ENCODE measurements at regions not wholly inside any gene's neighbourhood (a gene's known extent, or its start where the extent isn't known, plus 50 kb on each side); places are given as distances from the start of the nearest gene placed in this dataset.

GRCh38 chr13:63999614-64000305 is 2584.1 kb upstream of the PCDH20 start:
- H3K9me3 Mint-ChIP-seq = peaks cover 27% of the 10 kb centered on the region
- no peak overlapping the region for H3K27ac Mint-ChIP-seq
- no peaks in the 10 kb centered on the region for H3K27me3 Mint-ChIP-seq (ENCODE audit: low read depth)

GRCh38 chr13:63983366-63983765 is 2567.7 kb upstream of the PCDH20 start:
- H3K27ac Mint-ChIP-seq = no peak overlapping the region
- H3K27me3 Mint-ChIP-seq (ENCODE audit: low read depth) = no peaks in the 10 kb centered on the region
- H3K9me3 Mint-ChIP-seq = peaks cover 29% of the 10 kb centered on the region
- DNase-seq (ENCODE audit: low spot score) = no peak
- H3K4me3 Mint-ChIP-seq = no peak overlapping the region
- no peaks in the 10 kb centered on the region for H3K36me3 Mint-ChIP-seq (ENCODE audit: low read depth)
- no peaks in the 10 kb centered on the region for H3K4me1 Mint-ChIP-seq (ENCODE audit: low read depth)

More at GRCh38 chr13:63999614-64000305, 2584.1 kb upstream of the PCDH20 start:
- DNase-seq (ENCODE audit: low spot score) = no peak
- no peaks in the 10 kb centered on the region for H3K36me3 Mint-ChIP-seq (ENCODE audit: low read depth)
- H3K4me3 Mint-ChIP-seq = no peak overlapping the region
- H3K4me1 Mint-ChIP-seq (ENCODE audit: low read depth) = no peaks in the 10 kb centered on the region

GRCh38 chr13:63979951-63980350 is 2564.3 kb upstream of the PCDH20 start:
- H3K4me3 Mint-ChIP-seq = no peak overlapping the region
- H3K9me3 Mint-ChIP-seq = peaks cover 31% of the 10 kb centered on the region
- H3K36me3 Mint-ChIP-seq (ENCODE audit: low read depth) = no peaks in the 10 kb centered on the region
- no peak for DNase-seq (ENCODE audit: low spot score)
- H3K27me3 Mint-ChIP-seq (ENCODE audit: low read depth) = no peaks in the 10 kb centered on the region
- no peaks in the 10 kb centered on the region for H3K4me1 Mint-ChIP-seq (ENCODE audit: low read depth)
- H3K27ac Mint-ChIP-seq = no peak overlapping the region

- H3K36me3 Mint-ChIP-seq (ENCODE audit: low read depth) = no peaks in the 10 kb centered on the region
- H3K9me3 Mint-ChIP-seq = peaks cover 32% of the 10 kb centered on the region
- no peaks in the 10 kb centered on the region for H3K27me3 Mint-ChIP-seq (ENCODE audit: low read depth)
- no peak overlapping the region for H3K4me3 Mint-ChIP-seq
- no peak overlapping the region for H3K27ac Mint-ChIP-seq
- no peak for DNase-seq (ENCODE audit: low spot score)
- no peaks in the 10 kb centered on the region for H3K4me1 Mint-ChIP-seq (ENCODE audit: low read depth)
Measured at GRCh38 chr13:63972328-63972727, 2556.7 kb upstream of the PCDH20 start.

GRCh38 chr13:63954683-63955082 is 2539.0 kb upstream of the PCDH20 start:
- peaks cover 41% of the 10 kb centered on the region for H3K9me3 Mint-ChIP-seq
- no peak overlapping the region for H3K4me3 Mint-ChIP-seq
- H3K27me3 Mint-ChIP-seq (ENCODE audit: low read depth) = no peaks in the 10 kb centered on the region
- H3K27ac Mint-ChIP-seq = no peak overlapping the region
- no peaks in the 10 kb centered on the region for H3K4me1 Mint-ChIP-seq (ENCODE audit: low read depth)
- DNase-seq (ENCODE audit: low spot score) = no peak
- no peaks in the 10 kb centered on the region for H3K36me3 Mint-ChIP-seq (ENCODE audit: low read depth)

- H3K27me3 Mint-ChIP-seq (ENCODE audit: low read depth) = no peaks in the 10 kb centered on the region
- DNase-seq (ENCODE audit: low spot score) = no peak
- H3K36me3 Mint-ChIP-seq (ENCODE audit: low read depth) = no peaks in the 10 kb centered on the region
- H3K9me3 Mint-ChIP-seq = peaks cover 12% of the 10 kb centered on the region
- no peak overlapping the region for H3K27ac Mint-ChIP-seq
- H3K4me1 Mint-ChIP-seq (ENCODE audit: low read depth) = no peaks in the 10 kb centered on the region
- no peak overlapping the region for H3K4me3 Mint-ChIP-seq
Measured at GRCh38 chr13:63948045-63948444, 2532.4 kb upstream of the PCDH20 start.

GRCh38 chr13:63944911-63945310 is 2529.3 kb upstream of the PCDH20 start:
- peaks cover 10% of the 10 kb centered on the region for H3K9me3 Mint-ChIP-seq
- H3K36me3 Mint-ChIP-seq (ENCODE audit: low read depth) = no peaks in the 10 kb centered on the region
- H3K4me3 Mint-ChIP-seq = no peak overlapping the region
- H3K27me3 Mint-ChIP-seq (ENCODE audit: low read depth) = no peaks in the 10 kb centered on the region
- DNase-seq (ENCODE audit: low spot score) = no peak
- no peaks in the 10 kb centered on the region for H3K4me1 Mint-ChIP-seq (ENCODE audit: low read depth)
- H3K27ac Mint-ChIP-seq = no peak overlapping the region

GRCh38 chr13:63942372-63942771 is 2526.7 kb upstream of the PCDH20 start:
- H3K4me1 Mint-ChIP-seq (ENCODE audit: low read depth) = no peaks in the 10 kb centered on the region
- peaks cover 23% of the 10 kb centered on the region for H3K9me3 Mint-ChIP-seq
- no peaks in the 10 kb centered on the region for H3K27me3 Mint-ChIP-seq (ENCODE audit: low read depth)
- H3K27ac Mint-ChIP-seq = no peak overlapping the region
- no peak overlapping the region for H3K4me3 Mint-ChIP-seq
- no peak for DNase-seq (ENCODE audit: low spot score)
- H3K36me3 Mint-ChIP-seq (ENCODE audit: low read depth) = no peaks in the 10 kb centered on the region

- no peak for DNase-seq (ENCODE audit: low spot score)
- H3K4me1 Mint-ChIP-seq (ENCODE audit: low read depth) = no peaks in the 10 kb centered on the region
- no peak overlapping the region for H3K27ac Mint-ChIP-seq
- H3K9me3 Mint-ChIP-seq = peaks cover 45% of the 10 kb centered on the region
- H3K27me3 Mint-ChIP-seq (ENCODE audit: low read depth) = no peaks in the 10 kb centered on the region
- no peaks in the 10 kb centered on the region for H3K36me3 Mint-ChIP-seq (ENCODE audit: low read depth)
- H3K4me3 Mint-ChIP-seq = no peak overlapping the region
Measured at GRCh38 chr13:63938851-63939250, 2523.2 kb upstream of the PCDH20 start.

GRCh38 chr13:63910511-63910910 is 2494.9 kb upstream of the PCDH20 start:
- Mint-ChIP-seq H3K27ac (no peak overlapping the region), H3K9me3 (peaks cover 32% of the 10 kb centered on the region), H3K4me1 (ENCODE audit: low read depth) (no peaks in the 10 kb centered on the region), H3K27me3 (ENCODE audit: low read depth) (no peaks in the 10 kb centered on the region), H3K4me3 (no peak overlapping the region), H3K36me3 (ENCODE audit: low read depth) (no peaks in the 10 kb centered on the region)
- no peak for DNase-seq (ENCODE audit: low spot score)

- no peaks in the 10 kb centered on the region for H3K36me3 Mint-ChIP-seq (ENCODE audit: low read depth)
- H3K4me1 Mint-ChIP-seq (ENCODE audit: low read depth) = no peaks in the 10 kb centered on the region
- no peak overlapping the region for H3K4me3 Mint-ChIP-seq
- no peak for DNase-seq (ENCODE audit: low spot score)
- no peaks in the 10 kb centered on the region for H3K27me3 Mint-ChIP-seq (ENCODE audit: low read depth)
- no peak overlapping the region for H3K27ac Mint-ChIP-seq
- H3K9me3 Mint-ChIP-seq = peaks cover 28% of the 10 kb centered on the region
Measured at GRCh38 chr13:63909726-63910375, 2494.2 kb upstream of the PCDH20 start.

GRCh38 chr13:63902141-63902540 is 2486.5 kb upstream of the PCDH20 start:
- Mint-ChIP-seq H3K27me3 (ENCODE audit: low read depth) (no peaks in the 10 kb centered on the region), H3K4me1 (ENCODE audit: low read depth) (no peaks in the 10 kb centered on the region), H3K36me3 (ENCODE audit: low read depth) (no peaks in the 10 kb centered on the region), H3K4me3 (no peak overlapping the region), H3K27ac (no peak overlapping the region), H3K9me3 (peaks cover 21% of the 10 kb centered on the region)
- no peak for DNase-seq (ENCODE audit: low spot score)

- no peaks in the 10 kb centered on the region for H3K4me1 Mint-ChIP-seq (ENCODE audit: low read depth)
- no peaks in the 10 kb centered on the region for H3K27me3 Mint-ChIP-seq (ENCODE audit: low read depth)
- no peaks in the 10 kb centered on the region for H3K36me3 Mint-ChIP-seq (ENCODE audit: low read depth)
- peaks cover 18% of the 10 kb centered on the region for H3K9me3 Mint-ChIP-seq
- no peak overlapping the region for H3K4me3 Mint-ChIP-seq
- H3K27ac Mint-ChIP-seq = no peak overlapping the region
- no peak for DNase-seq (ENCODE audit: low spot score)
Measured at GRCh38 chr13:63901630-63902029, 2486.0 kb upstream of the PCDH20 start.

- no peak for DNase-seq (ENCODE audit: low spot score)
- Mint-ChIP-seq H3K27me3 (ENCODE audit: low read depth) (no peaks in the 10 kb centered on the region), H3K27ac (no peak overlapping the region), H3K36me3 (ENCODE audit: low read depth) (no peaks in the 10 kb centered on the region), H3K9me3 (peaks cover 17% of the 10 kb centered on the region), H3K4me3 (no peak overlapping the region), H3K4me1 (ENCODE audit: low read depth) (no peaks in the 10 kb centered on the region)
Measured at GRCh38 chr13:63900406-63900805, 2484.8 kb upstream of the PCDH20 start.

GRCh38 chr13:63896321-63896720 is 2480.7 kb upstream of the PCDH20 start:
- Mint-ChIP-seq H3K9me3 (peaks cover 8% of the 10 kb centered on the region), H3K27ac (no peak overlapping the region), H3K4me1 (ENCODE audit: low read depth) (no peaks in the 10 kb centered on the region), H3K27me3 (ENCODE audit: low read depth) (no peaks in the 10 kb centered on the region), H3K36me3 (ENCODE audit: low read depth) (no peaks in the 10 kb centered on the region), H3K4me3 (no peak overlapping the region)
- no peak for DNase-seq (ENCODE audit: low spot score)
